ENCODE measurements at regions not wholly inside any gene's neighbourhood (a gene's known extent, or its start where the extent isn't known, plus 50 kb on each side); places are given as distances from the start of the nearest gene placed in this dataset.

GRCh38 chr2:172242471-172242870, 139.8 kb upstream of the DLX2 start:
- Histone ChIP-seq H4K20me1 (ENCODE audit: insufficient read depth, low read length) (no peaks in the 10 kb centered on the region), H3K9me3 (ENCODE audit: insufficient read depth, low read length, severe bottlenecking) (no peaks in the 10 kb centered on the region), H3K27ac (ENCODE audit: low read length) (no peak overlapping the region), H3K36me3 (ENCODE audit: insufficient read depth, low read length) (no peaks in the 10 kb centered on the region), H3K4me1 (ENCODE audit: insufficient read depth, low read length) (no peaks in the 10 kb centered on the region), H3K4me2 (ENCODE audit: insufficient read depth, low read length) (no peak overlapping the region), H3K4me3 (ENCODE audit: low read depth in 1 of 2, low read length in 2 of 2) (no peak overlapping the region), H3K27me3 (ENCODE audit: insufficient read depth, low read length, poor library complexity) (no peaks in the 10 kb centered on the region), H3K79me2 (ENCODE audit: insufficient read depth, low read length) (no peaks in the 10 kb centered on the region), H3K9ac (ENCODE audit: low read depth, low read length) (no peak overlapping the region), H2AFZ (ENCODE audit: low read depth, low read length) (no peak overlapping the region)
- peak; percentile 42; the same call in 1 of the 3 replicates for ATAC-seq (ENCODE audit: insufficient read depth, low read depth)
- no peak for DNase-seq
- TF ChIP-seq CTCF (IDR thresholded peaks at IDR 0.05; ENCODE audit: borderline replicate concordance, extremely low read depth, low read length, poor library complexity, severe bottlenecking), result no peak
- no peak for TF ChIP-seq EZH2 (IDR thresholded peaks at IDR 0.05; ENCODE audit: borderline replicate concordance, low read depth, low read length, severe bottlenecking)

- H3K9me3 ChIP-seq (ENCODE audit: insufficient read depth, low read length, severe bottlenecking), result no peaks in the 10 kb centered on the region
- H3K4me1 ChIP-seq (ENCODE audit: insufficient read depth, low read length), result no peaks in the 10 kb centered on the region
- no peak overlapping the region for H3K27ac ChIP-seq (ENCODE audit: low read length)
- H3K27me3 ChIP-seq (ENCODE audit: insufficient read depth, low read length, poor library complexity), result no peaks in the 10 kb centered on the region
- ATAC-seq (ENCODE audit: insufficient read depth, low read depth) (no peak), DNase-seq (no peak)
- no peak overlapping the region for H3K9ac ChIP-seq (ENCODE audit: low read depth, low read length)
- H3K36me3 ChIP-seq (ENCODE audit: insufficient read depth, low read length), result no peaks in the 10 kb centered on the region
- no peak overlapping the region for H2AFZ ChIP-seq (ENCODE audit: low read depth, low read length)
- H3K79me2 ChIP-seq (ENCODE audit: insufficient read depth, low read length), result no peaks in the 10 kb centered on the region
- no peak overlapping the region for H3K4me2 ChIP-seq (ENCODE audit: insufficient read depth, low read length)
- H3K4me3 ChIP-seq (ENCODE audit: low read depth in 1 of 2, low read length in 2 of 2), result no peak overlapping the region
- no peak for TF ChIP-seq CTCF (IDR thresholded peaks at IDR 0.05; ENCODE audit: borderline replicate concordance, extremely low read depth, low read length, poor library complexity, severe bottlenecking)
- no peak for TF ChIP-seq EZH2 (IDR thresholded peaks at IDR 0.05; ENCODE audit: borderline replicate concordance, low read depth, low read length, severe bottlenecking)
- no peaks in the 10 kb centered on the region for H4K20me1 ChIP-seq (ENCODE audit: insufficient read depth, low read length)
Measured at GRCh38 chr2:172242961-172243360, 140.3 kb upstream of the DLX2 start.

- TF ChIP-seq CTCF (IDR thresholded peaks at IDR 0.05; ENCODE audit: borderline replicate concordance, extremely low read depth, low read length, poor library complexity, severe bottlenecking) (no peak), EZH2 (IDR thresholded peaks at IDR 0.05; ENCODE audit: borderline replicate concordance, low read depth, low read length, severe bottlenecking) (no peak)
- Histone ChIP-seq H3K9ac (ENCODE audit: low read depth, low read length) (no peak overlapping the region), H3K27me3 (ENCODE audit: insufficient read depth, low read length, poor library complexity) (no peaks in the 10 kb centered on the region), H3K9me3 (ENCODE audit: insufficient read depth, low read length, severe bottlenecking) (no peaks in the 10 kb centered on the region), H3K36me3 (ENCODE audit: insufficient read depth, low read length) (no peaks in the 10 kb centered on the region), H3K27ac (ENCODE audit: low read length) (no peak overlapping the region), H3K4me1 (ENCODE audit: insufficient read depth, low read length) (no peaks in the 10 kb centered on the region), H3K4me3 (ENCODE audit: low read depth in 1 of 2, low read length in 2 of 2) (no peak overlapping the region), H2AFZ (ENCODE audit: low read depth, low read length) (no peak overlapping the region), H3K79me2 (ENCODE audit: insufficient read depth, low read length) (no peaks in the 10 kb centered on the region), H3K4me2 (ENCODE audit: insufficient read depth, low read length) (no peak overlapping the region), H4K20me1 (ENCODE audit: insufficient read depth, low read length) (no peaks in the 10 kb centered on the region)
- no peak for DNase-seq
- ATAC-seq (ENCODE audit: insufficient read depth, low read depth), result no peak
Measured at GRCh38 chr2:172244419-172245130, 141.9 kb upstream of the DLX2 start.
